HUES6 (cell line): ENCODE measurements at regions not wholly inside any gene's neighbourhood (a gene's known extent, or its start where the extent isn't known, plus 50 kb on each side); places are given as distances from the start of the nearest gene placed in this dataset.
"Not testable (repeated sequence)": the region's sequence is repeated elsewhere in the genome, so short reads cannot be mapped to it uniquely, and the experiment has no call there.

ENCODE experiments used
- H3K27ac ChIP-seq: 2 replicates; pipeline ENCODE4 v1.7.0; 2013; ENCODE audit warnings: low read depth, mild to moderate bottlenecking, low read length, inconsistent platforms
- H3K27me3 ChIP-seq: 2 replicates; pipeline ENCODE4 v1.6.1; 2013; ENCODE audit warnings: low read length; ENCODE audit not compliant: control insufficient read depth, insufficient read depth
- H3K36me3 ChIP-seq: 2 replicates; pipeline ENCODE4 v1.6.1; 2013; ENCODE audit warnings: low read length; ENCODE audit not compliant: control insufficient read depth, insufficient read depth
- H3K4me1 ChIP-seq: 2 replicates; pipeline ENCODE4 v1.6.1; 2013; ENCODE audit warnings: low read length; ENCODE audit not compliant: control insufficient read depth, insufficient read depth
- H3K4me3 ChIP-seq: 2 replicates; pipeline ENCODE4 v1.5.1; 2013; ENCODE audit warnings: low read depth, low read length
- H3K9ac ChIP-seq: one replicate; pipeline ENCODE4 v1.6.1; 2013; ENCODE audit warnings: mild to moderate bottlenecking, low read length
- H3K9me3 ChIP-seq: 2 replicates; pipeline ENCODE4 v1.6.1; 2013; ENCODE audit warnings: low read depth, low read length; ENCODE audit not compliant: control insufficient read depth, insufficient read depth

- Histone ChIP-seq H3K27ac (no peak overlapping the region), H3K36me3 (no peaks in the 10 kb centered on the region), H3K9ac (no peak overlapping the region), H3K4me1 (peaks cover 31% of the 10 kb centered on the region), H3K9me3 (no peaks in the 10 kb centered on the region), H3K4me3 (no peak overlapping the region), H3K27me3 (no peaks in the 10 kb centered on the region)
Measured at GRCh38 chr13:81395368-81395767, 1054.4 kb upstream of the SPRY2 start.

GRCh38 chr13:81394640-81395039 lies 1053.7 kb upstream of the SPRY2 start:
- Histone ChIP-seq H3K27ac (peak overlapping the region; percentile 31; the same call in 1 of the 2 replicates), H3K9me3 (no peaks in the 10 kb centered on the region), H3K9ac (no peak overlapping the region), H3K4me3 (no peak overlapping the region), H3K36me3 (no peaks in the 10 kb centered on the region), H3K4me1 (peaks cover 31% of the 10 kb centered on the region), H3K27me3 (no peaks in the 10 kb centered on the region)

GRCh38 chr13:81393721-81394120 lies 1052.8 kb upstream of the SPRY2 start:
- no peak overlapping the region for H3K4me3 ChIP-seq
- H3K27ac ChIP-seq = peak overlapping the region; percentile 50; the same call in 1 of the 2 replicates
- H3K9ac ChIP-seq = no peak overlapping the region
- peaks cover 31% of the 10 kb centered on the region for H3K4me1 ChIP-seq
- H3K36me3 ChIP-seq = no peaks in the 10 kb centered on the region
- H3K27me3 ChIP-seq = no peaks in the 10 kb centered on the region
- H3K9me3 ChIP-seq = no peaks in the 10 kb centered on the region

GRCh38 chr13:81393110-81393509 lies 1052.2 kb upstream of the SPRY2 start:
- Histone ChIP-seq H3K27ac (peak overlapping the region; percentile 50; the same call in 1 of the 2 replicates), H3K4me3 (no peak overlapping the region), H3K27me3 (no peaks in the 10 kb centered on the region), H3K9me3 (no peaks in the 10 kb centered on the region), H3K36me3 (no peaks in the 10 kb centered on the region), H3K9ac (no peak overlapping the region), H3K4me1 (peaks cover 31% of the 10 kb centered on the region)

- H3K36me3 ChIP-seq = no peaks in the 10 kb centered on the region
- H3K27me3 ChIP-seq = no peaks in the 10 kb centered on the region
- no peak overlapping the region for H3K9ac ChIP-seq
- no peak overlapping the region for H3K4me3 ChIP-seq
- 0 out of 2 replicates have a peak, but pooled peaks cover 3% of the 10 kb centered on the region for H3K9me3 ChIP-seq
- peaks cover 6% of the 10 kb centered on the region; the same call in 1 of the 2 replicates for H3K4me1 ChIP-seq
- H3K27ac ChIP-seq = no peak overlapping the region
Measured at GRCh38 chr13:81388400-81388799, 1047.5 kb upstream of the SPRY2 start.

- Histone ChIP-seq H3K9ac (no peak overlapping the region), H3K9me3 (0 out of 2 replicates have a peak, but pooled peaks cover 3% of the 10 kb centered on the region), H3K27me3 (no peaks in the 10 kb centered on the region), H3K36me3 (no peaks in the 10 kb centered on the region), H3K4me1 (peaks cover 10% of the 10 kb centered on the region), H3K4me3 (no peak overlapping the region), H3K27ac (no peak overlapping the region)
Measured at GRCh38 chr13:81383444-81383843, 1042.5 kb upstream of the SPRY2 start.

GRCh38 chr13:81382246-81382645 lies 1041.3 kb upstream of the SPRY2 start:
- peaks cover 10% of the 10 kb centered on the region for H3K4me1 ChIP-seq
- no peak overlapping the region for H3K9ac ChIP-seq
- H3K4me3 ChIP-seq = no peak overlapping the region
- H3K27me3 ChIP-seq = no peaks in the 10 kb centered on the region
- no peaks in the 10 kb centered on the region for H3K36me3 ChIP-seq
- H3K27ac ChIP-seq = no peak overlapping the region
- H3K9me3 ChIP-seq = 0 out of 2 replicates have a peak, but pooled peaks cover 3% of the 10 kb centered on the region

GRCh38 chr13:81381560-81381959 lies 1040.6 kb upstream of the SPRY2 start:
- Histone ChIP-seq H3K36me3 (no peaks in the 10 kb centered on the region), H3K4me3 (no peak overlapping the region), H3K9me3 (0 out of 2 replicates have a peak, but pooled peaks cover 3% of the 10 kb centered on the region), H3K27ac (no peak overlapping the region), H3K4me1 (peaks cover 10% of the 10 kb centered on the region), H3K27me3 (no peaks in the 10 kb centered on the region), H3K9ac (no peak overlapping the region)

- H3K4me3 ChIP-seq = no peak overlapping the region
- no peaks in the 10 kb centered on the region for H3K9me3 ChIP-seq
- H3K27ac ChIP-seq = no peak overlapping the region
- no peak overlapping the region for H3K9ac ChIP-seq
- no peaks in the 10 kb centered on the region for H3K36me3 ChIP-seq
- peaks cover 10% of the 10 kb centered on the region for H3K4me1 ChIP-seq
- no peaks in the 10 kb centered on the region for H3K27me3 ChIP-seq
Measured at GRCh38 chr13:81379183-81379582, 1038.3 kb upstream of the SPRY2 start.

GRCh38 chr13:81377921-81378320 lies 1037.0 kb upstream of the SPRY2 start:
- Histone ChIP-seq H3K36me3 (no peaks in the 10 kb centered on the region), H3K4me3 (no peak overlapping the region), H3K4me1 (peaks cover 10% of the 10 kb centered on the region), H3K27me3 (no peaks in the 10 kb centered on the region), H3K9me3 (no peaks in the 10 kb centered on the region), H3K9ac (no peak overlapping the region), H3K27ac (no peak overlapping the region)

GRCh38 chr13:81375709-81376108 lies 1034.8 kb upstream of the SPRY2 start:
- H3K9me3 ChIP-seq = no peaks in the 10 kb centered on the region
- H3K27ac ChIP-seq = no peak overlapping the region
- H3K27me3 ChIP-seq = no peaks in the 10 kb centered on the region
- no peak overlapping the region for H3K9ac ChIP-seq
- H3K4me3 ChIP-seq = no peak overlapping the region
- H3K36me3 ChIP-seq = no peaks in the 10 kb centered on the region
- no peaks in the 10 kb centered on the region for H3K4me1 ChIP-seq

GRCh38 chr13:81362711-81363110 lies 1021.8 kb upstream of the SPRY2 start:
- not testable (repeated sequence) for H3K36me3 ChIP-seq, H3K4me3 ChIP-seq, H3K27me3 ChIP-seq, H3K4me1 ChIP-seq, H3K27ac ChIP-seq, H3K9ac ChIP-seq, H3K9me3 ChIP-seq
